WTC11 (cell line): ENCODE measurements at regions not wholly inside any gene's neighbourhood (a gene's known extent, or its start where the extent isn't known, plus 50 kb on each side); places are given as distances from the start of the nearest gene placed in this dataset.

Source experiments
- CTCF ChIP-seq: fragments of 200-600 bp; IDR thresholded peaks from 2 replicates; pipeline ENCODE4 v1.8.0; 2022; ENCODE audit warnings: antibody characterized with exemption
- FOXK1 ChIP-seq: sonication (generic); formaldehyde crosslinking; IDR thresholded peaks from 2 replicates; pipeline ENCODE4 v1.8.0; 2022; ENCODE audit warnings: mild to moderate bottlenecking, moderate library complexity, missing genetic modification reagents
- FOXP4 ChIP-seq: sonication (generic); formaldehyde crosslinking; IDR thresholded peaks from 2 replicates; pipeline ENCODE4 v1.8.0; 2022; ENCODE audit warnings: mild to moderate bottlenecking, missing genetic modification reagents
- NFE2L1 ChIP-seq: sonication (generic); formaldehyde crosslinking; IDR thresholded peaks from 2 replicates; pipeline ENCODE4 v1.8.1; 2023; ENCODE audit warnings: missing genetic modification reagents
- NR2C2 ChIP-seq: sonication (generic); formaldehyde crosslinking; IDR thresholded peaks from 2 replicates; pipeline ENCODE4 v1.8.0; 2022; ENCODE audit warnings: mild to moderate bottlenecking, missing genetic modification reagents
- SMAD4 ChIP-seq: sonication (generic); formaldehyde crosslinking; IDR thresholded peaks from 2 replicates; pipeline ENCODE4 v1.8.0; 2022; ENCODE audit warnings: mild to moderate bottlenecking, missing genetic modification reagents
- TF ChIP-seq, protein P1 (sequence below): sonication (generic); formaldehyde crosslinking; IDR thresholded peaks from 2 replicates; pipeline ENCODE4 v1.8.1; 2023; ENCODE audit warnings: mild to moderate bottlenecking, missing genetic modification reagents, moderate library complexity
- TF ChIP-seq, protein P2 (sequence below): sonication (generic); formaldehyde crosslinking; conservative IDR thresholded peaks from 2 replicates; pipeline ENCODE4 v1.8.1; 2022; ENCODE audit warnings: mild to moderate bottlenecking, missing genetic modification reagents

DNA sequence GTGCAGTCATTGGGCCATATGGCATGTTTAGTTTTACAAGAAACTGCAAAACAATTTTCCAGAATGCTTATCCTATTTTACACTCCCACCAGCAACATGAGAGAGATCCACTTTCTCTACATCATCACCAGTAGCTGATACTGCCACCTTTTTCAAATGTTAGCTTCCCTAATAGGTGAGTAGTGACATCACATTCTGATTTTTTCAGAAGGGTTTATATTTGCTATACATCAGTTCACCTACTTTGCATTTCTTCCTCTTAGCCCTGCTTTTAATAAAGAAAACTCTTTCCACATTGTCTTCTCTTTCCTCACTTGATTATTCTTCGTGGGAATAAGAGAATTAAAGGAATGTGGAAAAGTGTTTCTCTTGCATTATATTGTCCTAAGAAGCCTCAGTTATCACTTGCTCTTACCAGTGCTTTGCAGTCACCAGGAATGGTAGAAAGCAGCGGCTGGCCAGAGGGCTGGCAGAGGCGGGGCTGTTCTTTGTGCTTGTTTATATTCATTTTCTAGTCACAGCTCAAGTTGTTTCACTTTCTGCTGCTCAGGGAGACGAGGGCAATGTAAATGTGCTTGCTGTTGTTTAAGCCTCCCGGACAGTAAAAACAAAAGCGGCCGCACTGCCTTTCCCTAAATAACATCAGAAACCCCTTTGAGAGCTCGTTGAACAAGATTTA is 164.8 kb downstream of the HSD17B3 start:
- TF ChIP-seq CTCF, result no peak
- no peak for TF ChIP-seq FOXK1 (CRISPR knock-in tag)
- no peak for TF ChIP-seq NFE2L1
- no peak for TF ChIP-seq NR2C2 (CRISPR knock-in tag)
- TF ChIP-seq SMAD4 (CRISPR knock-in tag), result no peak
- TF ChIP-seq, protein P1, sequence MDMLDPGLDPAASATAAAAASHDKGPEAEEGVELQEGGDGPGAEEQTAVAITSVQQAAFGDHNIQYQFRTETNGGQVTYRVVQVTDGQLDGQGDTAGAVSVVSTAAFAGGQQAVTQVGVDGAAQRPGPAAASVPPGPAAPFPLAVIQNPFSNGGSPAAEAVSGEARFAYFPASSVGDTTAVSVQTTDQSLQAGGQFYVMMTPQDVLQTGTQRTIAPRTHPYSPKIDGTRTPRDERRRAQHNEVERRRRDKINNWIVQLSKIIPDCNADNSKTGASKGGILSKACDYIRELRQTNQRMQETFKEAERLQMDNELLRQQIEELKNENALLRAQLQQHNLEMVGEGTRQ (CRISPR knock-in tag), result no peak
- TF ChIP-seq, protein P2, sequence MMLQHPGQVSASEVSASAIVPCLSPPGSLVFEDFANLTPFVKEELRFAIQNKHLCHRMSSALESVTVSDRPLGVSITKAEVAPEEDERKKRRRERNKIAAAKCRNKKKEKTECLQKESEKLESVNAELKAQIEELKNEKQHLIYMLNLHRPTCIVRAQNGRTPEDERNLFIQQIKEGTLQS (CRISPR knock-in tag), result no peak
- no peak for TF ChIP-seq FOXP4 (CRISPR knock-in tag)
